ENCODE measurements at regions not wholly inside any gene's neighbourhood (a gene's known extent, or its start where the extent isn't known, plus 50 kb on each side); places are given as distances from the start of the nearest gene placed in this dataset.

- Histone ChIP-seq H3K4me1 (ENCODE audit: control insufficient read depth in 4 of 4, insufficient read depth in 4 of 4, low read length in 3 of 4) (peaks cover 18 to 33% (median 26%) of the 10 kb centered on the region in 4 donors), H3K9me3 (ENCODE audit: control insufficient read depth in 4 of 4, low read length in 3 of 4) (no peaks in the 10 kb centered on the region), H3K36me3 (ENCODE audit: control insufficient read depth in 4 of 4, insufficient read depth in 3 of 4, low read depth in 1 of 4, low read length in 3 of 4) (no peaks in the 10 kb centered on the region), H3K9ac (ENCODE audit: low read depth in 1 of 2, low read length in 2 of 2) (no peak overlapping the region), H3K27ac (ENCODE audit: low read depth in 1 of 2, low read length in 2 of 2) (no peak overlapping the region), H3K4me3 (ENCODE audit: low read depth in 1 of 3, low read length in 3 of 3) (no peak overlapping the region), H3K27me3 (ENCODE audit: control insufficient read depth in 4 of 4, insufficient read depth in 4 of 4, low read length in 3 of 4) (no peaks in the 10 kb centered on the region)
- TF ChIP-seq FOXA2 (IDR thresholded peaks at IDR 0.05) = no peak
- no peak for TF ChIP-seq NR2F2 (IDR thresholded peaks at IDR 0.05)
- TF ChIP-seq CTCF (IDR thresholded peaks at IDR 0.05; ENCODE audit: low read depth, low read length, missing input control) = no peak
- TF ChIP-seq HNF4A (conservative IDR thresholded peaks at IDR 0.05) = no peak
- TF ChIP-seq JUND (IDR thresholded peaks at IDR 0.05) = no peak
- DNase-seq (ENCODE audit: low spot score) = no peak
These were observed 100.8 kb upstream of the TPM1 start for GRCh38 chr15:62941699-62942098.

- Histone ChIP-seq H3K27me3 (ENCODE audit: control insufficient read depth in 4 of 4, insufficient read depth in 4 of 4, low read length in 3 of 4) (no peaks in the 10 kb centered on the region), H3K27ac (ENCODE audit: low read depth in 1 of 2, low read length in 2 of 2) (no peak overlapping the region)
These were observed 100.1 kb upstream of the TPM1 start for GRCh38 chr15:62942428-62942827.

GRCh38 chr15:62945063-62945462, 97.5 kb upstream of the TPM1 start:
- Histone ChIP-seq H3K36me3 (ENCODE audit: control insufficient read depth in 4 of 4, insufficient read depth in 3 of 4, low read depth in 1 of 4, low read length in 3 of 4) (no peaks in the 10 kb centered on the region), H3K27ac (ENCODE audit: low read depth in 1 of 2, low read length in 2 of 2) (no peak overlapping the region), H3K9ac (ENCODE audit: low read depth in 1 of 2, low read length in 2 of 2) (no peak overlapping the region), H3K4me1 (ENCODE audit: control insufficient read depth in 4 of 4, insufficient read depth in 4 of 4, low read length in 3 of 4) (peaks cover 4 to 10% (median 8%) of the 10 kb centered on the region in 4 donors), H3K4me3 (ENCODE audit: low read depth in 1 of 3, low read length in 3 of 3) (no peak overlapping the region), H3K9me3 (ENCODE audit: control insufficient read depth in 4 of 4, low read length in 3 of 4) (no peaks in the 10 kb centered on the region), H3K27me3 (ENCODE audit: control insufficient read depth in 4 of 4, insufficient read depth in 4 of 4, low read length in 3 of 4) (no peaks in the 10 kb centered on the region)
- TF ChIP-seq JUND (IDR thresholded peaks at IDR 0.05) (no peak), NR2F2 (IDR thresholded peaks at IDR 0.05) (no peak), HNF4G (IDR thresholded peaks at IDR 0.05) (no peak), RAD21 (IDR thresholded peaks at IDR 0.05) (no peak), SP1 (IDR thresholded peaks at IDR 0.05) (no peak), RXRA (IDR thresholded peaks at IDR 0.05) (no peak), HNF4A (conservative IDR thresholded peaks at IDR 0.05) (no peak)
- DNase-seq (ENCODE audit: low spot score) = no peak
- WGBS = 91% methylated on average over 2 of the region's 2 CpGs

More at GRCh38 chr15:62942428-62942827, 100.1 kb upstream of the TPM1 start:
- TF ChIP-seq RAD21 (IDR thresholded peaks at IDR 0.05) (no peak), ATF3 (IDR thresholded peaks at IDR 0.05) (no peak)
- WGBS = 97% methylated on average over 9 of the region's 9 CpGs
- Histone ChIP-seq H3K4me3 (ENCODE audit: low read depth in 1 of 3, low read length in 3 of 3) (no peak overlapping the region), H3K36me3 (ENCODE audit: control insufficient read depth in 4 of 4, insufficient read depth in 3 of 4, low read depth in 1 of 4, low read length in 3 of 4) (no peaks in the 10 kb centered on the region), H3K9me3 (ENCODE audit: control insufficient read depth in 4 of 4, low read length in 3 of 4) (no peaks in the 10 kb centered on the region), H3K9ac (ENCODE audit: low read depth in 1 of 2, low read length in 2 of 2) (no peak overlapping the region), H3K4me1 (ENCODE audit: control insufficient read depth in 4 of 4, insufficient read depth in 4 of 4, low read length in 3 of 4) (peaks cover 18 to 33% (median 25%) of the 10 kb centered on the region in 4 donors)
- DNase-seq (ENCODE audit: low spot score) = no peak

DNA sequence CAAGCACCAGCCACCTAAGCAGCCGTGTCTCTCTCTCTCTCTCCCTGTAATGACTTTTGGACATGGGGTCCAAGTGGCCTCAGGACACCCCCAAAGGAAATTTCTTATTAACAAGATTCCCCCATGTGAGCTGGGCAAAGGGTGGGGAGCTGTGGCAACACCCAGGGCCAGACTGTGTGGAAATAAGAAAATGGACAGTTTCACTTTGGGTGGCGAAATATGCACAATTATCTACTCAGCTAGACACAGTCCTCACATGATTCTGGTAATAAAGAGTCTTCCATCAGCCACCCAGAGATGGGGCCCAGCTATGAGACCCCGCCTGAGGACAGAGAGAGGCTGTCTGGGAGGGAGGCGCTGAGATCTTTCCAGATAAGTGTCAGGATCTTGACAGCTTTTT, 96.8 kb upstream of the TPM1 start:
- Histone ChIP-seq H3K4me3 (ENCODE audit: low read depth in 1 of 3, low read length in 3 of 3) (no peak overlapping the region), H3K4me1 (ENCODE audit: control insufficient read depth in 4 of 4, insufficient read depth in 4 of 4, low read length in 3 of 4) (peaks cover 0 to 9% (median 1%) of the 10 kb centered on the region in 4 donors), H3K27me3 (ENCODE audit: control insufficient read depth in 4 of 4, insufficient read depth in 4 of 4, low read length in 3 of 4) (no peaks in the 10 kb centered on the region), H3K9ac (ENCODE audit: low read depth in 1 of 2, low read length in 2 of 2) (no peak overlapping the region), H3K27ac (ENCODE audit: low read depth in 1 of 2, low read length in 2 of 2) (no peak overlapping the region), H3K36me3 (ENCODE audit: control insufficient read depth in 4 of 4, insufficient read depth in 3 of 4, low read depth in 1 of 4, low read length in 3 of 4) (no peaks in the 10 kb centered on the region), H3K9me3 (ENCODE audit: control insufficient read depth in 4 of 4, low read length in 3 of 4) (no peaks in the 10 kb centered on the region)
- 94% methylated on average over 4 of the region's 4 CpGs for WGBS
- TF ChIP-seq TAF1 (conservative IDR thresholded peaks at IDR 0.05) (no peak), HNF4A (conservative IDR thresholded peaks at IDR 0.05) (no peak), YY1 (IDR thresholded peaks at IDR 0.05) (no peak), CTCF (IDR thresholded peaks at IDR 0.05; ENCODE audit: low read depth, low read length, missing input control) (no peak), NR2F2 (IDR thresholded peaks at IDR 0.05) (no peak), HNF4G (IDR thresholded peaks at IDR 0.05) (no peak), FOXA2 (IDR thresholded peaks at IDR 0.05) (no peak), RXRA (IDR thresholded peaks at IDR 0.05) (no peak)
- TF ChIP-seq, protein P1, sequence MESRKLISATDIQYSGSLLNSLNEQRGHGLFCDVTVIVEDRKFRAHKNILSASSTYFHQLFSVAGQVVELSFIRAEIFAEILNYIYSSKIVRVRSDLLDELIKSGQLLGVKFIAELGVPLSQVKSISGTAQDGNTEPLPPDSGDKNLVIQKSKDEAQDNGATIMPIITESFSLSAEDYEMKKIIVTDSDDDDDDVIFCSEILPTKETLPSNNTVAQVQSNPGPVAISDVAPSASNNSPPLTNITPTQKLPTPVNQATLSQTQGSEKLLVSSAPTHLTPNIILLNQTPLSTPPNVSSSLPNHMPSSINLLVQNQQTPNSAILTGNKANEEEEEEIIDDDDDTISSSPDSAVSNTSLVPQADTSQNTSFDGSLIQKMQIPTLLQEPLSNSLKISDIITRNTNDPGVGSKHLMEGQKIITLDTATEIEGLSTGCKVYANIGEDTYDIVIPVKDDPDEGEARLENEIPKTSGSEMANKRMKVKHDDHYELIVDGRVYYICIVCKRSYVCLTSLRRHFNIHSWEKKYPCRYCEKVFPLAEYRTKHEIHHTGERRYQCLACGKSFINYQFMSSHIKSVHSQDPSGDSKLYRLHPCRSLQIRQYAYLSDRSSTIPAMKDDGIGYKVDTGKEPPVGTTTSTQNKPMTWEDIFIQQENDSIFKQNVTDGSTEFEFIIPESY (IDR thresholded peaks at IDR 0.05) = no peak
- no peak for DNase-seq (ENCODE audit: low spot score)

All from liver (tissue), 8 donors.